VCaP (cell line): ENCODE measurements at regions not wholly inside any gene's neighbourhood (a gene's known extent, or its start where the extent isn't known, plus 50 kb on each side); places are given as distances from the start of the nearest gene placed in this dataset.

Experiments
- H3K27ac ChIP-seq: fragments of 450-650 bp; 2 replicates; pipeline ENCODE4 v1.5.1; 2017
- CTCF ChIP-seq: fragments of 450-650 bp; conservative IDR thresholded peaks from 2 replicates; pipeline ENCODE4 v1.5.1; 2017; ENCODE audit warnings: mild to moderate bottlenecking, moderate library complexity

GRCh38 chr7:52283335-52283734 is 752.1 kb upstream of the POM121L12 start:
- no peak for TF ChIP-seq CTCF
- H3K27ac ChIP-seq: no peak overlapping the region

GRCh38 chr7:52273685-52274610 is 761.5 kb upstream of the POM121L12 start:
- no peak for TF ChIP-seq CTCF
- H3K27ac ChIP-seq: no peak overlapping the region

- no peak overlapping the region for H3K27ac ChIP-seq
- no peak for TF ChIP-seq CTCF
These were observed 763.7 kb upstream of the POM121L12 start for GRCh38 chr7:52271703-52272102.

GRCh38 chr7:52270301-52270700 is 765.1 kb upstream of the POM121L12 start:
- no peak overlapping the region for H3K27ac ChIP-seq
- no peak for TF ChIP-seq CTCF

- no peak for TF ChIP-seq CTCF
These were observed 765.8 kb upstream of the POM121L12 start for GRCh38 chr7:52269669-52270068.

GRCh38 chr7:52261057-52261456 is 774.4 kb upstream of the POM121L12 start:
- TF ChIP-seq CTCF: no peak
- H3K27ac ChIP-seq: no peak overlapping the region

More at GRCh38 chr7:52269669-52270068, 765.8 kb upstream of the POM121L12 start:
- no peak overlapping the region for H3K27ac ChIP-seq

- H3K27ac ChIP-seq: no peak overlapping the region
- TF ChIP-seq CTCF: peak; percentile 87
These were observed 775.3 kb upstream of the POM121L12 start for GRCh38 chr7:52260046-52260665.
